ENCODE measurements at regions not wholly inside any gene's neighbourhood (a gene's known extent, or its start where the extent isn't known, plus 50 kb on each side); places are given as distances from the start of the nearest gene placed in this dataset.
"Not testable (repeated sequence)": the region's sequence is repeated elsewhere in the genome, so short reads cannot be mapped to it uniquely, and the experiment has no call there.

DNA sequence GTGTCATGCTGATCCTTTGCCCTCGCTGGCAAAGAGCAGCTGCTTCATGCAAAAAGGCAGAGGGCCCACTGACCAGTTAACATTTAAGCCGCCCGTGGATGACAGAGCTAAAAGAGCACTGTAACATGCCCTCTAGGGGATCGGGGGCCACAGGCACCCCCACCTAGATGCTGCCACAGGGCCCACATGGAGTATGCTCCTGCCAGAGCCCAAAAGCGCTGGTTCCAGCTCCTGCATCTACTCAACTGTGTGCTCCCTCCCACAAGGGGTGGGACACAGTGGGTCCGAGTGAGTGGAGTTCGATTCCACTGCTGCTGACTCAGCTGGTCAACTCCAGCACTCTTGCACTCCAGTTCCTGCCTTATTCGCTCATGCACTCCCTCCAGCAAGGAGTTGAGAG is 199.8 kb upstream of the CNTNAP2 start:
- no peak for DNase-seq

GRCh38 chr7:145915679-145916078 is 200.9 kb upstream of the CNTNAP2 start:
- no peak for DNase-seq

DNA sequence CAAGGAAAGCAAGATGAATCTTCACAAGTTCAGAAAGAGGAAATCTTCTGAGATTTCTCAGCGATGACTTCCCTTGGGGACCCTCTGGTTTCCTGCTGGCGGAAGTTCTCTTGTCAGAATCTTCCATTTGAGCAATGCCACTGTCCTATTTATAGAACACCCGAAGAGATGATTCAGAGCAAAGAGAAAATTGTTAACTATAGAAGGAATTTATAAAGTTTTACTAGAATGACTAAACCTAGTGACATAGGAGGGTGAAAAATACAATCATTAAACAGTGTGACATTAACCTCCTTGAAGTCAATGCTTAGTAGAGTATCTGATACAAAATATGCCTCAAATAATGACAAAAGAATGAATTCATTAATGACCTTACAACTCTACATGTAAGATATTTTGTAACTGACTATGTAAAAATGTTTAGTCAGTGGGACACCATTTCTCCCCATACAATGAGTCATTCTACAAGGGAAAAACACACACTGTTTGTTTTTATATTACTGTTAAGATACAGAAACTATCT is 206.5 kb upstream of the CNTNAP2 start:
- no peak for DNase-seq

- no peak for DNase-seq
Measured at GRCh38 chr7:145903658-145904057, 212.9 kb upstream of the CNTNAP2 start.

GRCh38 chr7:145902123-145902522 is 214.5 kb upstream of the CNTNAP2 start:
- DNase-seq, result no peak

DNA sequence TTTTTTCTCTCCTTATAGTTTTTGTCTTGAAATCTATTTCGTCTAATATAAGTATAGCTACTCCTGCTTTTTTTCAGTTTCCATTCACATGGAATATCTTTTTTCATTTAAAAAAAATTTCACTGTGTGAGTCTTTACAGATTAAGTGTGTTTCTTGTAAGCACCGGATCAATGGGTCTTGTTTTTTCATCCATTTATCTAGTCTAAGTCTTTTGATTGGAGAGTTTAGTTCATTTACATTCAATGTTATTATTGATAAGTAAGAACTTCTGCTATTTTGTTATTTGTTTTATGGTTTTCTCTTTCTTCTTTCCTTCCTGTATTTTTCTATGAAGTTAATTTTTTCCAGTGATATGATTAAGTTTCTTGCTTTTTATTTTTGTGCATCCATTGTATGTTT is 216.7 kb upstream of the CNTNAP2 start:
- no peak for DNase-seq

GRCh38 chr7:145893925-145894535 is 222.6 kb upstream of the CNTNAP2 start:
- no peak for DNase-seq

- no peak for DNase-seq
Measured at GRCh38 chr7:145884716-145885514, 231.7 kb upstream of the CNTNAP2 start.

DNA sequence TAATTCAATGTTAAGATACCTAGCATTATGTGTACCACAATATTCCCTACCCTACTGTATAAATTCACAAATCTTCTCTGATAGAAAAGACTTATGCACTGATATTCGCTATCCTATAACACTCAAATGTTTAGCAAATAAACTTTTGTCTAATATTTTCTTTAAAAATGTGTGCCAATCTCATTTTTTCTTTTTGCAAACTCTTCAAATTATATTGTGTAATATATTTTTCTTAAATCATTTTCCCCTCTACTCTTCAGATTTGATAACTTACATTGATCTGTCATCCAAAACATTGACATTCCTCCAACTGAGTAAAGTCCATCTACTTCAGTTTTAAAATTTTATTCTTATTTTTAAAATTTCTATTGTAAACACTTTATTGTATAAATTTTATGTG is 240.2 kb upstream of the CNTNAP2 start:
- DNase-seq, result no peak

DNA sequence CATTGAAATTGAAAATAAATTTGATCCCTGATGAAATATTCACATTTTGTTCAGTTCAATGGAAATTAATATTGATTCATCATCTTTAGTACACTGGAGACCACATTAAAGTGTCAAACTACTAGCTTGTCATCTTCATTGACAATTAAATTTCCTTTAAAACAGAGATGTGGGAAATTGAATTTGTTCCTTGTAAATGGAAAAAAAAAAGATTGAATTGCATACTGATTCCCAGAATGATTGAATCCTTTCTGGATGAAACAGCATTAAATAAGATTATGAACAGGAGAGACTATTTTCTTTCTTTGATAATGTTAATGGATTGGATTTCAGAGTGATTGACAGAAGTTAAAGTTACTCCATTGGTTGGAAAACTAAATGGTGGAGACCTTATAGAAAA is 241.3 kb upstream of the CNTNAP2 start:
- no peak for DNase-seq

DNA sequence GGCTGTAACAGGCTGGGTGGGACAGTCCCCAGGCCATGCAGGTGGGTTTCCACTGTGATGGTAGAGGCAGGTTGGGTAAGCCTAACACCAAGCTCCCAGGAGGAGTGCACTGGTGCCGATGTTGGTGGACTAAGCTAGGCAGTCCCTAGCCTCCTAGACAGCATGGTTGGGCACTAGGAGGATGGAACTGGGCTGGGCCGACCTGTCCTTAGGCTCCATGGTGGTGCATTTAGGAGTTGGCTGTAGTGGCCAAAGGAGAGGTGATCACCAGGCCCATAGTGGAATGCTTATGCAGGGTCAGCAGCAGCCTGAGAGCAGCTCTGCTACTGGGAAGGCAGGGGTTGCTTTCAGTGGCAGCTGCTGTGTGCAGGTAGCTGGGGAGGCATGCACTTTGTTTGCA is 247.7 kb upstream of the CNTNAP2 start:
- no peak for DNase-seq

DNA sequence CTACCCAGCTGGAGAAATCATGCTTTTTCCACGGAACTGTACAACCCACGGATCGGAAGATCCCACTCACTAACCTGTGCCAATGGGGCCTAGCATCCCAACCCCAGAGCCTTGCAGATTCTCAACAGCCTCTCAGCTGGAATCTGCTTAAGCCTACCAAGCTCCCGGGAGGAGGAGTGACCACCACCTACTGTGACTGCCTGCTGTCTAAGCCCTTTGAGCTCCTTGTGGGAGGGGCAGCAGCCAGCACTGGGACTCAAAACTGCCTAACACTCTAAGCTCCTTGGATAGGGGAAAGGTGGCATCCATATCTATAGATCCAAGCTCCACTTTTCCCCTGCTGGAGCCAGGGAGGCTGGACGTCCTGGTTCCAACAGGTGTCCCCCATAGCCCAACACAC is 254.4 kb upstream of the CNTNAP2 start:
- no peak for DNase-seq

GRCh38 chr7:145860809-145861208 is 255.8 kb upstream of the CNTNAP2 start:
- no peak for DNase-seq

- no peak for DNase-seq
Measured at GRCh38 chr7:145850636-145851035, 266.0 kb upstream of the CNTNAP2 start.

DNA sequence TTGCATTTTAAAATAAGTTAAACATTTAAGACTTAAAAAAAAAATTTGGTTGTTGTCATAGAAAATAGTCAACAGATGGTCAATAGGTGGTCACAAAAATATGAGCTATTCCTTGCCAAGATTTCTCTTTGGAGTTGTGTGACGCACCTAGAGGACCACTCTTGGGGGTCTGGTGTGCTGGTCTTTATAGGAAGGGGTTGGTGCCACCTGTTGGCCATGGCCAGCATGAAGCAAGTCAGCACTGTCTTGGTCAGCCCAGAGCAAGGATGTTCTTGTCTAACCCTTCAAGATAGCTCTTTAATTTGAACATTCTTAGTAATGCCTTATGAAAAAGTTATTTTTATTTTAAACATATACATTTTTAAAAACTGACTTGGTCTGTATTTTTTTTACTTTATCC is 267.9 kb upstream of the CNTNAP2 start:
- DNase-seq, result no peak

DNA sequence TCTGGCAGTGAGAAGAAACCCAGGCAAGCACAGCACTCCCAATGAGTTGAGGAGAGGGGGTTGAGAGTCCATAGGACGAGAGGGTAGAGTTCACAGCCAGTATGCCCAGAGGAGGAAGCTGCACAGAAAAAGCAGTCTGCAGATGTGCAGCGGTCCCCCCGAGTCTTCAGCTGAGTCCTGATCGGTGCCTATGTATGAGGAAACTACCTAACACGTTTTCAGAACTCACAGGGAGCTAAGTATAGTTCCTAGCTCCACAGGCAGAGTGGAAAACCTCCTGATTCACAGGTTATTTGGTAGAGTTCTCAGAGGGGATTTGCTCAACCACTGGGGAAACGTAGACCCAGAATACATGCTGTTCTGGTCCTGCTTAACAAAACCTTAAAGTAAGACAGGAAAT is 271.3 kb upstream of the CNTNAP2 start:
- DNase-seq, result no peak

- no peak for DNase-seq
Measured at GRCh38 chr7:145839814-145840213, 276.8 kb upstream of the CNTNAP2 start.

DNA sequence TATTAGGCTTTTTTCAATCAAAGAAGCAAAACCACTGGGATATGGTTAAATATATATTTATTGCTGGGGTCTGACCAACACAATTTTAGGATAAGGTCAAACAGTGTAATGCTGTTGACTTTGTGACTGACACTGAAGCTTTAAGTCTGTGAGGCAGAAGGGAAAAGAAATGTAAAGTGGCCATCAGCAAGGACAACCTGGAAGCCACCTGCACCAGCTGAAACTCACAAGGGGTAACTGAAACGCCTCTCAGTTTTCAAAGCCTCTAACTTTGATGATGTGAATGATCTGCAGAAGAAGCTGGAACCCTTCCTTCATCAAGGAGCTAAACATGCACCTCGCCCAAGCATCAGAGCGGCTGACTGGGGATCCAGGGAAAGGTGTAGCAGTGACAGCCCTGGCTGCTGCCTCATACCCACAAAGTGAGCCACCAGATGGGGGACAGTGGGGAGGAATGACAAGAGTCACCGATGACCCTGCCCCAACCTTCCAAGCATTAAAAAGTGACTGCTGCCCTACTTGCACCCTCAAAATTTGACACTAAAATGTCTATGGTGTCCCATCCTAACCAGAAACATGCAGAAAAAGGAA is 284.9 kb upstream of the CNTNAP2 start:
- no peak for DNase-seq

GRCh38 chr7:145817687-145818086 is 298.9 kb upstream of the CNTNAP2 start:
- no peak for DNase-seq

DNA sequence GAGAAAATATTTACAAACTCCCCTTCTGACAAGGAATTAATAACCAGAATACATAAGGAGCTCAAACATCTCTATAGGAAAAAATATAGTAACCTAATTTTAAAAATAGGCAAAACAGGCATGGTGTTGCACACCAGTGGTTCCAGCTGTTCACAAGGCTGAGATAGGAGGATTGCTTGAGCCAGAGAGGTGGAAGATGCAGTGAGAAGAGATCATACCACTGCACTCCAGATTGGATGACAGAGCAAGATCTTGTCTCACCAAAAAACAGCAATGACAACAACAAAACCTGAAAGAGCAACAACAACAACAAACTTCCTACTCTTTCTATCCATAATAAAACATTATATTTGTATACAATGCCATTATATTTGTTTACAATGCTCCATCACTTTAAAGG is 304.4 kb upstream of the CNTNAP2 start:
- DNase-seq, result no peak

GRCh38 chr7:145805496-145805895 is 311.1 kb upstream of the CNTNAP2 start:
- not testable (repeated sequence) for DNase-seq

DNA sequence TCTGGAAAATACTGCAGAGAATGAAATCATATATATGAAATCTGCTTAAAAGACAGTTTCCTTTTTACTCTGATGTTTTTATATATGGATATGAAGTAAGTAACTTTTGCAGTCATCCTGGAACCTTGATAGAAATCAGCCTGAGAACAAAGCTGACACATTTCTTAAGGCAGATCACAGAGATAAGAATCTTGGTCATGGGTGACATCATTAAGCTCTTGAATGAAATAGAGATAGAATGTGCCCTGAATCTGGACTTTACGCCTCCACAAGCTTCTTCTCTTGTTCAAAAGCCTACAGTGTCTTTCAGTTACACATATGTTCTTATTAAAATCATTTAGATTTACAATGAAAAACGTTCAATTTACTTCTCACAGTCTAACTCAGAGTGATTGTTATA is 319.1 kb upstream of the CNTNAP2 start:
- no peak for DNase-seq

DNA sequence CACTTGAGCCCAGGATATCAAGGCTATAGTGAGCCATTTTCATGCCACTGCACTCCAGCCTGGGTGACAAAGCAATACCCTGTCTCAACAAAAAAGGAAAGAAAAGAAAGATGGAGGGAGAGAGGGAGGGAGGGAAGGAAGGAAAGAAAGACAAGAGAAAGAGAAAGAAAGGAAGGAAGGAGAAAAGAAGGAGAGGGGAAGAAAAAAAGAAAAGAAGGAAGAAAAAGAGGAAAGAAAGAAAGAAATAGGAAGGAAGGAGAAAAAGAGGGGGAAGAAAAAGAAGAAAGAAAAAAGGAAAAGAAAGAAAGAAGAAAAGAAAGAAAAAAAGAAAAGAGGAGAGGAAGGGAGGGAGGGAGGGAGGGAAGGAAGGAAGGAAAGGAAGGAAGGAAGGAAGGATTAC is 321.5 kb upstream of the CNTNAP2 start:
- DNase-seq, result no peak

Data from central memory CD4-positive, alpha-beta T cell (primary cell).